RCC 7860 (cell line): ENCODE measurements at regions not wholly inside any gene's neighbourhood (a gene's known extent, or its start where the extent isn't known, plus 50 kb on each side); places are given as distances from the start of the nearest gene placed in this dataset.

Experiments
- DNase-seq: peaks from one replicate; pipeline ENCODE4 v3.0.0-alpha.2; 2015; ENCODE audit warnings: low spot score
- FAIRE-seq: peaks from 2 replicates; lab custom pipeline; 2012; peaks lifted over from hg19 to GRCh38; lab: Jason Lieb, UNC

DNA sequence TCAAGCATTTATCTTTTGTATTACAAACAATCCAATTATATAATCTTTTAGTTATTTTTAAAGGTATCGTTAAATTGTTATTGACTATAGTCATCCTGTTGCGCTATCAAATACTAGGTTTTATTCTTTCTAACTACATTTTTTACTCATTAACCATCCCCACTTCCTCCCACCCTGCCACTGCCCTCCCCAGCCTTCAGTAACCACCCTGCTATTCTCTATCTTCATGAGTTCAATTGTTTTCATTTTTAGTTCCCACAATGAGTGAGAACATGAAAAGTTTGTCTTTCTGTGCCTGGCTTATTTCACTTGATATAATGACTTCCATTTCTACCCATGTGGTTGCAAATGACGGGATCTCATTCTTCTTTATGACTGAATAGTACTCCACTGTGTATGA, 94.1 kb upstream of the MYOCD start:
- no peak for FAIRE-seq
- DNase-seq: no peak

DNA sequence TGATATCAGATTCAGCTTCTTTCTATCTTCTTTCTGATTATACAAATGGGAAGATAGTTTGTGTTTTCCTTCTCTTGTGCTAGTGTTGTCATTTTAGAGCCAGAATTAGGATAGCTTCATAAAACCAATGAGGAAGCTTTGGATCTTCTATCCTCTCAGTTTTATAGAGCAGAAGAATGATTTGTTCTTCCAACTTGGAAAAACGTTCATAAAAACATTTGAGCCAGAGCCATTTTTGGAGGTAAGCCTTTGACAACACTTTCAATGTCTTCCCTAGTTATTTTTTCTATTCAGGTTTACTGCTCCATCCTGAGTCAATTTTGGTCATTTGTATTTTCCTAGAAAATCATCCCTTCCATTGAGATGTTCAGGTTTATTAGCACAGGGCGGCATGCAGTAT, 91.2 kb upstream of the MYOCD start:
- FAIRE-seq (no peak), DNase-seq (no peak)

- FAIRE-seq (no peak), DNase-seq (no peak)
Observed at GRCh38 chr17:12575641-12576040, 90.0 kb upstream of the MYOCD start.

- FAIRE-seq (no peak), DNase-seq (no peak)
Observed at GRCh38 chr17:12579288-12579687, 86.4 kb upstream of the MYOCD start.

- no peak for DNase-seq
- FAIRE-seq: no peak
Observed at GRCh38 chr17:12580640-12581039, 85.0 kb upstream of the MYOCD start.

- DNase-seq: no peak
- FAIRE-seq: no peak
Observed at GRCh38 chr17:12584727-12585126, 81.0 kb upstream of the MYOCD start.

DNA sequence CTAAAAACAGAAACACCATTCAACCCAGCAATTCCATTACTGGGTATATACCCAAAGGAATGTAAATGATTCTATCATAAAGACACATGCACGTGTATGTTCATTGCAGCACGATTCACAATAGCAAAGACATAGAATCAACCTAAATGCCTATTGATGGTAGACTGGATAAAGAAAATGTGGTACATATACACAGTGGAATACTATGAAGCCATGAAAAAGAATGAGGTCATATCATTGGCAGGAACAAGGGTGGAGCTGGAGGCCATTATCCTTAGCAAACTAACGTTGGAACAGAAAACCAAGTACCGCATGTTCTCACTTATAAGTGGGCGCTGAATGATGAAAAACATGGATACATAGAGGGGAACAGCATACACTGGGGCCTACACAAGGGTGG, 77.2 kb upstream of the MYOCD start:
- DNase-seq: no peak
- no peak for FAIRE-seq

DNA sequence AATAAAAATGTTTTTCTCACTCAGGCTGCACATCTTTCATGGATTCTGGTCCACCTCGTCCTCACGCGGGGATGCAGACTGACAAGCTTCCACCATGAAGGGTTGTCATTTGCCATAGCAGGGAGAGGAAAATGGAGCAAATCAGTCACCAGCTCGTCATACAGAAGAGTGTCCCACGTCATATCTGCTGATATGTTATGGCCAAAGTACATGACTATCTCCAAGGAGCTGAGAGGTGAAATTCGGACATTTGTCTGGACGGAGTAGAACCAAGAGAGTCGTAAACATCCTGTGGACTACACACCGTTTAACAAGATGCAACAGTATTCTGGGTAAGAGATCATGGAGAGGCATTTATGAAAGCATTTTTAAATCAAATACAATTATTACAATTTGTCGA, 75.3 kb upstream of the MYOCD start:
- DNase-seq: no peak
- no peak for FAIRE-seq

DNA sequence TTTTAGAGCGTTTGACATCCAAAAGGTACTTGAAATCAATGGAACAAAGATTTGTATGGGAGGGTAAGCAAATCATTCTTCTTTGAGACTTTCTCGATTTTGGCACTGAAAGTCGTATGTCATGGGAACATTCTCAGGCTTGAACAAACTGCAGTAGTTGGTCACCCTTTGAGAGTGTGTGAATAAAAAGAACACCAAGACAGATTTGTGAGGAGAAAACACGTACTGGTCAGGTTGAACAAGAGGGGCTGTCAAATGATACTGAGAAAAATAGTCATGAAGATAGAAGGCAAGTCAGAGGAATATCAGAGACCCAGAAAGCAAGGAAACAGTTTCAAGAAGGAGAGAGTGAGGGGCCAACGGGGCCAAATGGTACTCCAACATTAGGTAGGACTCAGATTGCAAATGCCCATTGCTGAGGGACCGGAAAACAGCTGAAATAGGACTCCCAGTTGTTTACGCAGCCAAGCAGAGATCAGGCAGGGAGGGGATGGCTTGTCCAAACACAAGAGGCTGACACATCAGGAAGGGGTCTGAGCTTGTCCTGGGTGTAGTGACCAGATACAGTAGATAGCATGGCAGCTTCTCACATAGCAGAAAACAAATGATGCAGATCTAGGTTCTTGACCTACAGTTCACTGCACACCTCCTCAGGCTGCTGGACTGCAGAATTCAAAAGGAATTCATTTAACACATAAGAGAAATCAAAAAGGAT, 74.5 kb upstream of the MYOCD start:
- FAIRE-seq (no peak), DNase-seq (no peak)

GRCh38 chr17:12592941-12593340, 72.7 kb upstream of the MYOCD start:
- FAIRE-seq: no peak
- no peak for DNase-seq

GRCh38 chr17:12596961-12597360, 68.7 kb upstream of the MYOCD start:
- FAIRE-seq: no peak

GRCh38 chr17:12597895-12598294, 67.8 kb upstream of the MYOCD start:
- FAIRE-seq (no peak), DNase-seq (no peak)

More at GRCh38 chr17:12596961-12597360, 68.7 kb upstream of the MYOCD start:
- no peak for DNase-seq

GRCh38 chr17:12599186-12599920, 66.3 kb upstream of the MYOCD start:
- DNase-seq (no peak), FAIRE-seq (no peak)

DNA sequence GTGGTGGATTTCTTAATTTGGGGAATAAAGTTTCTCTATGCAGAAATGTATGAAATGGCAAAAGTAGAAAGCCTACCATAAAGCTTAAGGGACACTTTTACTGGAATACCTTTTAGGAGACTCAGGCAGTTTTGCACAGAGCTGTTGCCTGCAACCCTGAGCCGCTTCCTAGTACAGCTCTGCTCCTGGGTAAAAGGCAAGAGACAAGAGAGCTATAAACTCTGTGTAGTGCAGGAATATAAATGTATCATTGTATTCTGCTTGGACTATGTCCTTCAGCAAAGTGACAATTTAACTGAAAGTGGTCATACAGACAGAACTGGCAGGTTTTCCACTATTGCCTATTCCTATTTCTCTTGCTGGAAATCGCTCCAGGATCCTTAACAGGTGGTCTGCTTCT, 65.3 kb upstream of the MYOCD start:
- DNase-seq (no peak), FAIRE-seq (no peak)

GRCh38 chr17:12603566-12603965, 62.1 kb upstream of the MYOCD start:
- no peak for FAIRE-seq

GRCh38 chr17:12605222-12605621, 60.5 kb upstream of the MYOCD start:
- no peak for FAIRE-seq
- DNase-seq: no peak

More at GRCh38 chr17:12603566-12603965, 62.1 kb upstream of the MYOCD start:
- no peak for DNase-seq

DNA sequence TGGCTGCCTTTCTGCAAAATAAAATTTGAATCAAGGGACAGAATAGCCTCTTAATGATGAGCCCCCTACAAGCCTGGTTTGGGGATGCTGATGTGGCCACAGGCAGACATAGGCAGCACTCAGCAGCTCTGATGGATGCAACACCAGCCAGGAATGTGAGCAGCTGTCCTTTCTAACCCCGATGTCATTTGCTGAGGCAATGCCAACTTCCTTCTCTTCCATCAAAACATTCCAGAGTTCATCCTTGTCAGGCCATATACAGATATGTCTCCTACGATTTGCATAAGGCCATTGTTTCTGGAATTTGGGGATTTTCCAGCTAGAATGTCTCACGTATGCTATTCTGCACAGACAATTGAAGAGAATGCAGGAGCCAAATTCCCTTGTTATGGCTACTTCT, 52.1 kb upstream of the MYOCD start:
- DNase-seq: no peak
- FAIRE-seq: no peak
